Neural cell (in vitro differentiated cells): ENCODE measurements at regions not wholly inside any gene's neighbourhood (a gene's known extent, or its start where the extent isn't known, plus 50 kb on each side); places are given as distances from the start of the nearest gene placed in this dataset.
A peak's percentile ranks its signal among the peaks of the same experiment; 100 is the strongest.

Source experiments
- H2AFZ ChIP-seq: fragments of 200-600, 300-800 bp; sonication (generic), shearing (Covaris generic); 2 replicates; pipeline ENCODE4 v1.6.0; 2014; ENCODE audit warnings: low read depth, mild to moderate bottlenecking, antibody characterized with exemption, low read length, moderate library complexity
- H3F3A ChIP-seq: fragments of 200-600 bp; shearing (Covaris generic); 2 replicates; pipeline ENCODE4 v1.6.1; 2016; ENCODE audit warnings: mild to moderate bottlenecking, moderate library complexity, mixed read lengths, antibody characterized with exemption, low read length; ENCODE audit not compliant: insufficient read depth, poor library complexity, severe bottlenecking
- H3K27ac ChIP-seq: fragments of 200-600, 300-800 bp; sonication (generic), shearing (Covaris generic); 2 replicates; pipeline ENCODE4 v1.5.1; 2014; ENCODE audit warnings: mild to moderate bottlenecking, low read length, moderate library complexity
- H3K27me3 ChIP-seq: fragments of 300-800, 200-600 bp; sonication (generic), shearing (Covaris generic); 2 replicates; pipeline ENCODE4 v1.6.0; 2014; ENCODE audit warnings: mild to moderate bottlenecking, low read depth, low read length, moderate library complexity; ENCODE audit not compliant: insufficient read depth
- H3K36me3 ChIP-seq: fragments of 300-800, 200-600 bp; sonication (generic), shearing (Covaris generic); 2 replicates; pipeline ENCODE4 v1.5.1; 2014; ENCODE audit warnings: mild to moderate bottlenecking, antibody characterized with exemption, low read length, moderate library complexity; ENCODE audit not compliant: insufficient read depth
- H3K4me2 ChIP-seq: fragments of 300-800, 200-600 bp; sonication (generic), shearing (Covaris generic); 2 replicates; pipeline ENCODE4 v1.6.0; 2014; ENCODE audit warnings: mild to moderate bottlenecking, low read length
- H3K4me3 ChIP-seq: fragments of 300-800, 200-600 bp; sonication (generic), shearing (Covaris generic); 2 replicates; pipeline ENCODE4 v1.5.1; 2014; ENCODE audit warnings: mild to moderate bottlenecking, low read length, moderate library complexity
- H3K79me2 ChIP-seq: fragments of 200-600 bp; shearing (Covaris generic); replicated peaks from 2 replicates; pipeline ENCODE4 v1.6.0; 2014; ENCODE audit warnings: mild to moderate bottlenecking, low read length, moderate library complexity; ENCODE audit not compliant: insufficient read depth
- H3K9ac ChIP-seq: fragments of 300-800, 200-600 bp; sonication (generic), shearing (Covaris generic); 2 replicates; pipeline ENCODE4 v1.6.1; 2016; ENCODE audit warnings: mild to moderate bottlenecking, low read length, mixed read lengths
- H3K9me2 ChIP-seq: fragments of 200-600 bp; shearing (Covaris generic); 2 replicates; pipeline ENCODE4 v1.6.1; 2016; ENCODE audit warnings: mild to moderate bottlenecking, low read length, mixed read lengths; ENCODE audit not compliant: insufficient read depth
- H3K9me3 ChIP-seq: fragments of 200-600, 300-800 bp; sonication (generic), shearing (Covaris generic); 2 replicates; pipeline ENCODE4 v1.6.1; 2016; ENCODE audit warnings: mild to moderate bottlenecking, mixed run types, low read length, moderate library complexity, mixed read lengths
- H4K20me1 ChIP-seq: fragments of 200-600 bp; shearing (Covaris generic); 2 replicates; pipeline ENCODE4 v1.6.1; 2016; ENCODE audit warnings: mild to moderate bottlenecking, mixed run types; ENCODE audit not compliant: insufficient read depth
- EP300 ChIP-seq: fragments of 450-650 bp; conservative IDR thresholded peaks from 2 replicates; pipeline ENCODE4 v1.6.1; 2014; ENCODE audit warnings: antibody characterized with exemption, mild to moderate bottlenecking, moderate library complexity; ENCODE audit not compliant: poor library complexity, severe bottlenecking
- EZH2 ChIP-seq: fragments of 200-600, 300-800 bp; shearing (Covaris generic), sonication (generic); IDR thresholded peaks from 2 replicates; pipeline ENCODE4 v1.6.1; 2014; ENCODE audit warnings: antibody characterized with exemption, low read length, borderline replicate concordance, mild to moderate bottlenecking; ENCODE audit not compliant: insufficient read depth, poor library complexity, severe bottlenecking
- MXI1 ChIP-seq: fragments of 450-650 bp; conservative IDR thresholded peaks from 2 replicates; pipeline ENCODE4 v1.6.1; 2014; ENCODE audit warnings: antibody characterized with exemption, mild to moderate bottlenecking; ENCODE audit not compliant: poor library complexity, severe bottlenecking
- POLR2AphosphoS5 ChIP-seq: IDR thresholded peaks from 2 replicates; pipeline ENCODE4 v1.6.1; 2012
- RAD21 ChIP-seq: fragments of 450-650 bp; conservative IDR thresholded peaks from 2 replicates; pipeline ENCODE4 v1.6.1; 2014; ENCODE audit warnings: antibody characterized with exemption, mild to moderate bottlenecking, moderate library complexity
- SMC3 ChIP-seq: fragments of 450-650 bp; conservative IDR thresholded peaks from 2 replicates; pipeline ENCODE4 v1.6.1; 2014; ENCODE audit warnings: antibody characterized with exemption, mild to moderate bottlenecking, moderate library complexity; ENCODE audit not compliant: poor library complexity
- TAF1 ChIP-seq: IDR thresholded peaks from 2 replicates; pipeline ENCODE4 v1.6.1; 2012; ENCODE audit warnings: low read depth
- TF ChIP-seq, protein P1 (sequence below): fragments of 450-650 bp; IDR thresholded peaks from 2 replicates; pipeline ENCODE4 v1.5.1; 2014; ENCODE audit warnings: antibody characterized with exemption, mild to moderate bottlenecking, moderate library complexity; ENCODE audit not compliant: poor library complexity, severe bottlenecking
- TF ChIP-seq, protein P2 (sequence below): IDR thresholded peaks from 2 replicates; pipeline ENCODE4 v1.6.1; 2012; ENCODE audit warnings: borderline replicate concordance

DNA sequence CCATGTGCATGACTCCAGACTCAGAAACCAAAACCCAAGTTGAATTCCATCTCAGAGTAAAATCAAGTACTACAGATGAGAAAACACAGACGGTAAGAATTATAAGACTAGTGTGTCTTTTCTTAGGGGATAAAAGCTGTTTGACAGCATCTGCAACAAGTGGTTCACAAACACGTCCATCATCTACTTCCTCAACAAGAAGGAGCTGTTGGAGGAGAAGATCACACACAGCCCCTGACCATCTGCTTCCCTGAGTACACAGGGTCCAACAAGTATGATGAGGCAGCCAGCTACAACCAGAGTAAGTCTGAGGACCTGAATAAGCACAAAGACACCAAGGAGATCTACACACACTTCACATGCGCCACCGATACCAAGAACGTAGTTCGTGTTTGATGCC, 110.7 kb upstream of the ATF7IP start:
- peaks cover 7% of the 10 kb centered on the region for H3F3A ChIP-seq
- H3K4me3 ChIP-seq: no peak overlapping the region
- H3K27me3 ChIP-seq: no peaks in the 10 kb centered on the region
- H3K9me2 ChIP-seq: no peaks in the 10 kb centered on the region
- H3K36me3 ChIP-seq: no peaks in the 10 kb centered on the region
- H3K27ac ChIP-seq: no peak overlapping the region
- no peak overlapping the region for H3K9ac ChIP-seq
- no peaks in the 10 kb centered on the region for H3K9me3 ChIP-seq
- H2AFZ ChIP-seq: no peak overlapping the region
- no peaks in the 10 kb centered on the region for H3K79me2 ChIP-seq
- H3K4me2 ChIP-seq: no peak overlapping the region
- TF ChIP-seq EZH2 (no peak), TAF1 (no peak), SMC3 (no peak), POLR2AphosphoS5 (no peak), RAD21 (no peak), MXI1 (no peak), EP300 (no peak)
- TF ChIP-seq, protein P1, sequence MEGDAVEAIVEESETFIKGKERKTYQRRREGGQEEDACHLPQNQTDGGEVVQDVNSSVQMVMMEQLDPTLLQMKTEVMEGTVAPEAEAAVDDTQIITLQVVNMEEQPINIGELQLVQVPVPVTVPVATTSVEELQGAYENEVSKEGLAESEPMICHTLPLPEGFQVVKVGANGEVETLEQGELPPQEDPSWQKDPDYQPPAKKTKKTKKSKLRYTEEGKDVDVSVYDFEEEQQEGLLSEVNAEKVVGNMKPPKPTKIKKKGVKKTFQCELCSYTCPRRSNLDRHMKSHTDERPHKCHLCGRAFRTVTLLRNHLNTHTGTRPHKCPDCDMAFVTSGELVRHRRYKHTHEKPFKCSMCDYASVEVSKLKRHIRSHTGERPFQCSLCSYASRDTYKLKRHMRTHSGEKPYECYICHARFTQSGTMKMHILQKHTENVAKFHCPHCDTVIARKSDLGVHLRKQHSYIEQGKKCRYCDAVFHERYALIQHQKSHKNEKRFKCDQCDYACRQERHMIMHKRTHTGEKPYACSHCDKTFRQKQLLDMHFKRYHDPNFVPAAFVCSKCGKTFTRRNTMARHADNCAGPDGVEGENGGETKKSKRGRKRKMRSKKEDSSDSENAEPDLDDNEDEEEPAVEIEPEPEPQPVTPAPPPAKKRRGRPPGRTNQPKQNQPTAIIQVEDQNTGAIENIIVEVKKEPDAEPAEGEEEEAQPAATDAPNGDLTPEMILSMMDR: no peak
- TF ChIP-seq, protein P2, sequence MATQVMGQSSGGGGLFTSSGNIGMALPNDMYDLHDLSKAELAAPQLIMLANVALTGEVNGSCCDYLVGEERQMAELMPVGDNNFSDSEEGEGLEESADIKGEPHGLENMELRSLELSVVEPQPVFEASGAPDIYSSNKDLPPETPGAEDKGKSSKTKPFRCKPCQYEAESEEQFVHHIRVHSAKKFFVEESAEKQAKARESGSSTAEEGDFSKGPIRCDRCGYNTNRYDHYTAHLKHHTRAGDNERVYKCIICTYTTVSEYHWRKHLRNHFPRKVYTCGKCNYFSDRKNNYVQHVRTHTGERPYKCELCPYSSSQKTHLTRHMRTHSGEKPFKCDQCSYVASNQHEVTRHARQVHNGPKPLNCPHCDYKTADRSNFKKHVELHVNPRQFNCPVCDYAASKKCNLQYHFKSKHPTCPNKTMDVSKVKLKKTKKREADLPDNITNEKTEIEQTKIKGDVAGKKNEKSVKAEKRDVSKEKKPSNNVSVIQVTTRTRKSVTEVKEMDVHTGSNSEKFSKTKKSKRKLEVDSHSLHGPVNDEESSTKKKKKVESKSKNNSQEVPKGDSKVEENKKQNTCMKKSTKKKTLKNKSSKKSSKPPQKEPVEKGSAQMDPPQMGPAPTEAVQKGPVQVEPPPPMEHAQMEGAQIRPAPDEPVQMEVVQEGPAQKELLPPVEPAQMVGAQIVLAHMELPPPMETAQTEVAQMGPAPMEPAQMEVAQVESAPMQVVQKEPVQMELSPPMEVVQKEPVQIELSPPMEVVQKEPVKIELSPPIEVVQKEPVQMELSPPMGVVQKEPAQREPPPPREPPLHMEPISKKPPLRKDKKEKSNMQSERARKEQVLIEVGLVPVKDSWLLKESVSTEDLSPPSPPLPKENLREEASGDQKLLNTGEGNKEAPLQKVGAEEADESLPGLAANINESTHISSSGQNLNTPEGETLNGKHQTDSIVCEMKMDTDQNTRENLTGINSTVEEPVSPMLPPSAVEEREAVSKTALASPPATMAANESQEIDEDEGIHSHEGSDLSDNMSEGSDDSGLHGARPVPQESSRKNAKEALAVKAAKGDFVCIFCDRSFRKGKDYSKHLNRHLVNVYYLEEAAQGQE: no peak
- H4K20me1 ChIP-seq: no peaks in the 10 kb centered on the region

DNA sequence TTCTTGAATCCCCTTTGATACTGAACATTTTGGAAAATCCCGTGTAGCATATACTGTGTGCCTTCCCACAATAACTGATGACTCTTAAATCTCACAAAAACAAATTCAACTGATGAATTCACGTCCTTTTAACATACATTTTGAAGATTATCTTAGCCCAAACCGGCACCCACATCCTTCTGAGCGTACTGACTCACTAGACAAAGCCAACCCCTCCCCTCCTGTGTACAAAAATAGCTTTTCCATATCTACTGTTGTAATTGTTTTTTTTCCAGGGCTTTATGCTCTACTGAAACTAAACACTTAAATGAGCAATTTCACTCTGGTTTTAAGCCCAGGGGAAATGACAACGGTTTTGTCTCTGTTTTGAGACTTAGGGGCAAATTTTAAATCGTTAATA, 109.4 kb upstream of the ATF7IP start:
- Histone ChIP-seq H4K20me1 (no peaks in the 10 kb centered on the region), H3K4me3 (no peak overlapping the region), H3K27ac (peak overlapping the region; percentile 70), H3K36me3 (no peaks in the 10 kb centered on the region), H3F3A (peaks cover 7% of the 10 kb centered on the region), H3K9me3 (no peaks in the 10 kb centered on the region), H3K9ac (no peak overlapping the region), H2AFZ (no peak overlapping the region), H3K4me2 (no peak overlapping the region), H3K27me3 (no peaks in the 10 kb centered on the region), H3K79me2 (no peaks in the 10 kb centered on the region), H3K9me2 (no peaks in the 10 kb centered on the region)
- TF ChIP-seq, protein P1: no peak
- TF ChIP-seq EZH2: no peak
- no peak for TF ChIP-seq EP300
- no peak for TF ChIP-seq POLR2AphosphoS5
- TF ChIP-seq MXI1: no peak
- no peak for TF ChIP-seq TAF1
- TF ChIP-seq, protein P2: no peak
- TF ChIP-seq RAD21: no peak
- TF ChIP-seq SMC3: no peak
